Ascending aorta (tissue), 2 donors: ENCODE measurements at regions not wholly inside any gene's neighbourhood (a gene's known extent, or its start where the extent isn't known, plus 50 kb on each side); places are given as distances from the start of the nearest gene placed in this dataset.

Experiments used
- DNase-seq, 2 donors: peaks; one replicate each; pipeline ENCODE4 v3.0.0-alpha.2; 2019; ENCODE audit warnings: low spot score in 2 of 2
- H3K27ac ChIP-seq, 2 donors: fragments of 200-600 bp; sonication (generic); one replicate each; pipeline ENCODE4 v1.5.1; 2016 to 2017; ENCODE audit warnings: mild to moderate bottlenecking in 1 of 2
- H3K27me3 ChIP-seq: fragments of 200-600 bp; sonication (generic); one replicate; pipeline ENCODE4 v1.5.1; 2017
- H3K36me3 ChIP-seq, 2 donors: fragments of 200-600 bp; sonication (generic); one replicate each; pipeline ENCODE4 v1.5.1; 2016
- H3K4me1 ChIP-seq, 2 donors: fragments of 200-600 bp; sonication (generic); one replicate each; pipeline ENCODE4 v1.5.1; 2016 to 2017; ENCODE audit warnings: mild to moderate bottlenecking in 1 of 2
- H3K4me3 ChIP-seq, 2 donors: fragments of 200-600 bp; sonication (generic); one replicate each; pipeline ENCODE4 v1.5.1; 2016 to 2017; ENCODE audit warnings: mild to moderate bottlenecking in 1 of 2
- H3K9me3 ChIP-seq, 2 donors: fragments of 200-600 bp; sonication (generic); one replicate each; pipeline ENCODE4 v1.5.1; 2016
- CTCF ChIP-seq, 3 experiments: fragments of 200-600 bp in 2 of 3; fragments of 450-650 bp in 1 of 3; sonication (generic) in 2 of 3; IDR thresholded peaks; one replicate each; pipeline ENCODE4 v1.5.1; 2016 to 2019; ENCODE audit warnings: antibody characterized with exemption in 3 of 3, mild to moderate bottlenecking in 1 of 3, moderate library complexity in 1 of 3
- intact Hi-C: fragments of 100-400 bp; cut with DNase I; formaldehyde crosslinking; loops from one replicate; pipeline ENCODE4 v1.15.1; 2023

- Histone ChIP-seq H3K27me3 (no peaks in the 10 kb centered on the region), H3K27ac (no peak overlapping the region), H3K36me3 (no peaks in the 10 kb centered on the region), H3K4me3 (no peak overlapping the region), H3K4me1 (no peaks in the 10 kb centered on the region), H3K9me3 (no peaks in the 10 kb centered on the region)
- no peak for TF ChIP-seq CTCF (IDR thresholded peaks at IDR 0.05)
- intact Hi-C loops = no loop called here
- no peak for DNase-seq
Measured at GRCh38 chr2:223238301-223238700, 186.3 kb downstream of the KCNE4 start.

- TF ChIP-seq CTCF (IDR thresholded peaks at IDR 0.05) = no peak
- intact Hi-C loops = no loop called here
- H3K9me3 ChIP-seq = peaks cover 0 to 5% of the 10 kb centered on the region in 2 donors
- no peak overlapping the region for H3K27ac ChIP-seq
- no peaks in the 10 kb centered on the region for H3K36me3 ChIP-seq
- no peaks in the 10 kb centered on the region for H3K4me1 ChIP-seq
- H3K27me3 ChIP-seq = no peaks in the 10 kb centered on the region
- DNase-seq = no peak
- no peak overlapping the region for H3K4me3 ChIP-seq
Measured at GRCh38 chr2:223243233-223243632, 191.2 kb downstream of the KCNE4 start.

GRCh38 chr2:223247136-223247535 lies 195.1 kb downstream of the KCNE4 start:
- H3K4me1 ChIP-seq = no peaks in the 10 kb centered on the region
- TF ChIP-seq CTCF (IDR thresholded peaks at IDR 0.05) = peak in 2 of 3 experiments; percentile 24 to 32
- intact Hi-C loops = no loop called here
- no peaks in the 10 kb centered on the region for H3K27me3 ChIP-seq
- H3K36me3 ChIP-seq = no peaks in the 10 kb centered on the region
- H3K4me3 ChIP-seq = no peak overlapping the region
- H3K9me3 ChIP-seq = peaks cover 0 to 5% of the 10 kb centered on the region in 2 donors
- H3K27ac ChIP-seq = no peak overlapping the region
- DNase-seq = no peak

- H3K9me3 ChIP-seq = peaks cover 0 to 14% of the 10 kb centered on the region in 2 donors
- no peaks in the 10 kb centered on the region for H3K4me1 ChIP-seq
- intact Hi-C loops = no loop called here
- H3K4me3 ChIP-seq = no peak overlapping the region
- no peak for DNase-seq
- no peaks in the 10 kb centered on the region for H3K36me3 ChIP-seq
- H3K27me3 ChIP-seq = no peaks in the 10 kb centered on the region
- TF ChIP-seq CTCF (IDR thresholded peaks at IDR 0.05) = no peak
- no peak overlapping the region for H3K27ac ChIP-seq
Measured at GRCh38 chr2:223251656-223252229, 199.8 kb downstream of the KCNE4 start.

GRCh38 chr2:223260681-223261080 lies 208.7 kb downstream of the KCNE4 start:
- no peaks in the 10 kb centered on the region for H3K36me3 ChIP-seq
- no peak for TF ChIP-seq CTCF (IDR thresholded peaks at IDR 0.05)
- H3K27ac ChIP-seq = no peak overlapping the region
- no peaks in the 10 kb centered on the region for H3K4me1 ChIP-seq
- H3K27me3 ChIP-seq = no peaks in the 10 kb centered on the region
- no peak overlapping the region for H3K4me3 ChIP-seq
- no peak for DNase-seq
- H3K9me3 ChIP-seq = peaks cover 0 to 20% of the 10 kb centered on the region in 2 donors
- intact Hi-C loops = no loop called here

GRCh38 chr2:223262946-223263345 lies 211.0 kb downstream of the KCNE4 start:
- Histone ChIP-seq H3K27me3 (no peaks in the 10 kb centered on the region), H3K36me3 (no peaks in the 10 kb centered on the region), H3K4me3 (no peak overlapping the region), H3K4me1 (no peaks in the 10 kb centered on the region), H3K27ac (no peak overlapping the region), H3K9me3 (no peaks in the 10 kb centered on the region)
- no peak for DNase-seq
- intact Hi-C loops = no loop called here
- TF ChIP-seq CTCF (IDR thresholded peaks at IDR 0.05) = no peak
